ENCODE measurements at regions not wholly inside any gene's neighbourhood (a gene's known extent, or its start where the extent isn't known, plus 50 kb on each side); places are given as distances from the start of the nearest gene placed in this dataset.

DNA sequence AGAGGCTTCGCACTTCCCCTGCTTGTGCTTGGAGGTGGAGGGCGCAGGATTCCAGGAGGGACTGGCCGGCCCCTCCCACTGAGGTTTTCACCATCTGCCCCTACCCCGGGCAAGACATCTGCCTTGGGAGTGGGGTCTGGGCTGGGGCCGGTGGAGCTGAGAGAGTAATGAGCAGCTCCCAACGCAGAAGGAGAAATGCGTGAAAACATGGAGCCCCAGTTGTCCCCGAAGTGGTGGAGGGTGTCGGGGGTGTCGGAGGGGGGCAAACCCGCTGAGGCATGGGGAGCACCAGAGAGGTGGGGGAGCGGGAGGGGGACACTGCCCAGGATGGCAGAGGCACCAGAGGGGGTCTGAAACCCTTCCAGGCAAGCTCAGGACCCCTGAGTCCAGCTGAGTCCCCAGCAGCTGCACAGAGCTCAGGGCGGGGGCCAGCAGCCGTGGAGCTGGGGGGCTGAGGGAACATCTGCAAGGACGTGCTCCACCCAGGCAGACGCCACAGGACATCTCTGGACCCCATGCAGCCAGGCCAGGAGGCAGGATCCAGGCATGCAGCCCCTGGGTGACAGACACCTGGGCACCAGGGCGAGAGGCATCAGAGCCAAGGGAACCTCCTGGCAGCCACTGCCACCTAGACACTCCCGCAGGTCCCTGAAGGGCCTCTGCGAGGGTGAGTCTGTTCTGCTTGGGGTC lies 110.6 kb downstream of the SIK1 start:
- DNase-seq = no peak

DNA sequence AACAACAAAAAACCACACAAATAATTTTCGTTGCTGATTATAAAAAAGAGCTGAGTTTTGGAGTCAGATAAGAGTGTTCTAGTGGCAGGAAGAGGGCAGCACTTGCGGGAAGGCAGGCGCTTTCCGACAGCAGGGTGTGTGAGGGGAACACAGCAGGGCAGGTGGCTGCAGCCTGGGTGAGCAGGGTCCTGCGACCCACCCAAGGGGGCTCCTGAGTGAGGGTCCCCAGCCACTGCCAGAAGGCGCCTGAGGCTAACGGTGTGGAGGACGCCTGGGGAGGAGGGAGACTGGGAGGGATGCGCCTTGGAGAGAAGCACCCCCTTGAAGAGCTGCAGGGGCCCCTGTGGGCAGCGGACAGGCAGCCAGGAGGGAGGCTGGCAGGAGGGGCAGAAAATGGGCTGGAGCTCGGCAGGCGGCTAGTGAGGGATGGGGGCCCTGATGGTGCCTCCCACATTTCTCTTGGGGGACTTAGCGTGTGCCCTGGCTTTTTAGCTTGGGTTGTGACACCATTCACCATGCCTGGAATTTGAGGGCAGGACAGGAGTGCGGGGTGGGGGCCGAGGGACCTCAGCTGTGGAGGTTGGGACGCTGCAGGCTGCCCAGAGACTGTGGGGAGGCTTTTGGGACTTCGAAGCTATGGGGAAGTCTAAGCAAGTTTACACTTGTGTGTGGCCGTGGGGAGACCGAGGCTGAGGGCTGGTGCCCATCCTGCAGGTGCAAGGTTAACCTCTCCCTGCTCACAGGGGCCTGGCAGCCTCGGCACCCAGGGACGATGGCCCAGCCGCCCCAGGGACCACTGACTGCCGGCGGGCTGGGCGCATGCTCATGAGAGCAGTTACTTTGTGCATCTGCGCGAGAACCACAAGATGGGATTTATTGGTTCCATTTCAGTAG lies 111.4 kb downstream of the SIK1 start:
- DNase-seq = peak in 1 of 4 experiments; percentile 6

DNA sequence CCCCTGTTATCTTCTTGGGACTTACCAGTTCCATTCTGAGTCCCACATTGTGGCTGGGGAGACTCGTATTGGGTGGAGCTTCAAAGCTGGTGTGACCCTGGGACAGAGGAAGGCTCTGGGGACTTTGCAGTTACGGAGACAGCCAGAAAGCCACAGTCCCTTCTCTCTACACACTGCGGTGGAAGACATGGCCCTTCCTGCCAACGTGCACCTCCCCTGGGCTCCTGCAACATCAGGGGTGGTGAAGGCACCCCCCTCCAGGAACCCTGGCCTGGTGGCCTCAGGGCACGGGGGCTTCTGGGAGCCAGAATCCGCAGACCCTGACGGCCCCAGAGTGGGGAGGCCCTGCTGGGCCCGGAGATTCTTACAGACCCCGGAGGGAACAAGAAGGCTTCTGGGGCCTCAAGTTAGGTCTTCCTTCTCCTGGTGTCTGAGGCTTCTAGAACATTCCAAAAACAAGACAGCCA lies 113.0 kb downstream of the SIK1 start:
- DNase-seq = no peak

DNA sequence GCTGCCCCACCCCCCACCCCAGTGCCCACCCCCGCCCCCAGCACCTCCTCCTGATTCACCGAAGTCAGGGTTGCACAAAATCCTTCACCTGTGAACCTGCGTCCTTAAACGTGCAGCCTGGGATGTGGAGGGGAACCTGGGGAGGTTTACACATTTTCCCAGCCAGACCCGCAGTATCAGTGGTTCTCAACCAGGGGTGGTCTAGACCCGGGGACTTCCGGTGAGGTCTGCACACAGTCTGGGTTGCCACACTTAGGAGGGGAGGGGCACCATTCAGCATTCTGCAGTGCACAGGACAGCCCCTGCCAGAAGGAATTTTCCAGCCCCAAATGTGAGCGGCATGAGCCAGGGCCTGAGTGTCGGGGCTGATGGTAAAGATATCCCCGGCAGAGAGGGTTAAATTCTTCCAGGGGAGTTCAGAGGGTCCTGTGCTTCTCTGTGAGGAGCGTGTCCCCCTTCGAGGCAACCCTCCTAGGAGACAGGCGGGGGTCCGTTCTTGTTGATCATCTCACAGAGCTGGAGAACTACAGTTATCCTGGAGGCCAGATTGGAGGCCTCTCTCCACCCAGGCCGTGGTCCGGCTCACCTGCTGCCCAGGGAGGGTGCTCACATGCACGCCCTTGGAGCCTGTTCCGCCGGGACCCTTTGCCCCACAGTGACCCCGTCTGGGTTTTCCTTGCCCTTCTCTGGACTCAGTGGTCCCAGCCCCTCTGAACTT lies 113.6 kb downstream of the SIK1 start:
- no peak for DNase-seq

GRCh38 chr21:43312751-43313169 lies 114.2 kb downstream of the SIK1 start:
- no peak for DNase-seq

DNA sequence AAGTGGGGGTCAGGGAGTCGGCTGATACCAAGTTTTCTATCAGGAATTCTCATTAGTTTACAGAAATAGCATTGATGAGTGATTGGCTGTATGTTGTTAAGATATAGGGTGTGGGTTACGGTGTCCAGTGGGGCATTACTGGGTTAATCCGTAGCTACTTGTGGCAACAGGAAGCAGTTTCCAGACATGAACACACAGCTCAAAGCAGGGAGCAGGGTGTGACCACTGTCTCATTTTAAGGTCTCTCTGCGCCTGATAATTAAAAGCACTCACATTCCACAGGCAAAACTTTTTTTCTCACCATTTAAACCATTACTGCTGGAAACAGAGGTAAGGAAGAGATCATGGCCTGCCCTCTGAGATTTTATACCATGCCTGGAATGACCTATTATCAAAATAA lies 114.9 kb downstream of the SIK1 start:
- DNase-seq = no peak

DNA sequence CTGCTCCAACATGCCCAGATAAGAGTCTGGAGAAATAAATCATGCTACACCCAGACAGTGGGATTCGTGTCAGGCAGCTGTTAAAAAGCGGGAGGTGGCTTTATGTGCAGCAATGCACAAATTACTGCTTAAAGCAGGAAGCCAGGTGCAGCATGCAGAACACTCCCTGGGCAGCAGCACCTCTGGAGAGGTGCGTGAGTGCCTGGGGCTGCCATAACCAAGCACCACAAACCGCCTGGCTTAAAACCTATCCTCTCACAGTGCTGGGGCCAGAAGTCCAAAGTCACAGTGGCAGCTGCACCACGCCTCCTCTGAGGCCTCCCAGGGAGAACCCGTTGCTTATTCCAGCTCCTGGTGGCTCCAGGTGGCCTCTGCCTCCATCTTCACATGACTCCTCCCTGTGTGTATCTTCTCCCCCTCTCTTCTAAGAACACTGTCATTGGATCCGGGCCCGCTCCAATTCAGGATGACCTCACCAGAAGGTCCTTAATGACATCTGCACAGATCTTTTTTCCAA lies 115.6 kb downstream of the SIK1 start:
- no peak for DNase-seq

DNA sequence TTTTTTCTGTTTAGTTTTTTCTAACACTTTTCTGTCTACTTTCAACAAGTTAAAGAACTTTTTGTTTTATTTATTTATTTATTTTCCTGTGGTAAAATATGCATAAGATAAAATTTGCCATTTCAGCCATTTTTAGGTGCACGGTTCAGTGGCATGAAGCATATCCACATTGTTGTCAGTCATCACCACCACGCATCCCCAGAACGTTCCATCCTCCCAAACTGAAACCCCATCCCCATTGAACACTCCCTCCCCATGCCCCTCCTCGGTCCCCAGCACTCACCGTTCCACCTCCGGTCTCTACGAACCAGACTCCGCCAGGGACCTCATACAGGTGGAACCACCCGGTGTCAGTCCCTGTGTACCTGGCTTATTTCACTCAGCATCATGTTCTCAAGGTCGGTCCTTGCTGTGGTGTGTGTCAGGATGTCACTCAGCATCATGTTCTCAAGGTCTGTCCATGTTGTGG lies 118.1 kb downstream of the SIK1 start:
- no peak for DNase-seq

- DNase-seq = no peak
These were observed 118.7 kb downstream of the SIK1 start for GRCh38 chr21:43308101-43308814.

- DNase-seq = no peak
These were observed 119.3 kb downstream of the SIK1 start for GRCh38 chr21:43307677-43308070.

DNA sequence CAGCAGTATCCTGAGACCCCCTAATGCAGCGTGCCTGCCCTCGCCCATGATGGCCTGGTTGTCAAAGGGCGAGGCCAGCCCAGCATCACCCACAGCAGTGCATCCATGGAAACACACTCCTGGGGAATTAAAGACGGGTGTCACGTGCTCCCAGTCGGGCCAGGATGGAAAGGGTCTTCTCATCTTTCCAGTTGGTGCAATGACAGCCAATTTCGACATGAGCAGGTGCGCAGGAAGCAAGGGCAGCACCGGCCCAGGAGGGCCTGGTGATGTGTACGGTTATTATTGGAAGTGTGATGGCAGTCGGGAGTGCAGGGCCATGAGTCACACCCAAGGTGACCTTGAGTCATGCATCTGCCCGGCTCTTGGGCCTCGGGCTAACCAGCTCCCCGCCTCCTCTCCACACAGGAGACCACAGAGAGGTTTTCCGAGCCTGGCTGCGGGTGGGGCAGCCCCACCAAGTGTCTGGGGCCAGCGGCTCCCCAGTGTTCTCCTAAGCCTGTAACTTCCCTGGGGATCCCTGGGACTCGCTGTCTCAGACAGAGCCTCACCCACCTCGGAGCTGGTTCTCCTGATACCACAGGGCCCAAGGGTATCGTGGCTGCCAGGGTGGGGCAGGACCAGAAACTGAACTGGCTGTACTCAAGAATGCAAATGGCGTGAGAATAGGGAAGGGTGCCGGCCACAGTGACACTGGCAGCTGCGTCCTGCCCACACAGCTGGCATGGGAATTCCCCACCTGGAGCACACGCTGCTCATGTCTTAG lies 119.8 kb downstream of the SIK1 start:
- DNase-seq = no peak

GRCh38 chr21:43306391-43306790 lies 120.5 kb downstream of the SIK1 start:
- no peak for DNase-seq

GRCh38 chr21:43305811-43306311 lies 121.1 kb downstream of the SIK1 start:
- DNase-seq = no peak

DNA sequence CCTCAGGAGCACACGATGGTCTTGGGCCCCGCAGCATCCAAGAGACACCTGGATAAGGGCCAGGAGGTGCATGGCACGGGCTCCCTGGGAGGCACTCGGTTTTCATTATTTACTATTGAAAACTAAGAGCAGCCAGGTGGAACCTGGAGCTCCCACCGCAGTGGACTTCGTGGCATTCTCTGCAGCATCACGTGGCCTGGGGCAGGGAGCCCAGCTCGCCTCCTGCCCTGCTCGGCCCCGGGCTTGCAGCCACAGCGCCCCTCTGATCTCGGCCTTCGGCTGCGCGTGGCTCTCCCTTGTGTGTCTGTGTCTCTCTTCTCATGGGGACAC lies 121.6 kb downstream of the SIK1 start:
- DNase-seq = no peak

GRCh38 chr21:43304621-43305335 lies 122.2 kb downstream of the SIK1 start:
- DNase-seq = no peak

- no peak for DNase-seq
These were observed 122.7 kb downstream of the SIK1 start for GRCh38 chr21:43304206-43304605.

DNA sequence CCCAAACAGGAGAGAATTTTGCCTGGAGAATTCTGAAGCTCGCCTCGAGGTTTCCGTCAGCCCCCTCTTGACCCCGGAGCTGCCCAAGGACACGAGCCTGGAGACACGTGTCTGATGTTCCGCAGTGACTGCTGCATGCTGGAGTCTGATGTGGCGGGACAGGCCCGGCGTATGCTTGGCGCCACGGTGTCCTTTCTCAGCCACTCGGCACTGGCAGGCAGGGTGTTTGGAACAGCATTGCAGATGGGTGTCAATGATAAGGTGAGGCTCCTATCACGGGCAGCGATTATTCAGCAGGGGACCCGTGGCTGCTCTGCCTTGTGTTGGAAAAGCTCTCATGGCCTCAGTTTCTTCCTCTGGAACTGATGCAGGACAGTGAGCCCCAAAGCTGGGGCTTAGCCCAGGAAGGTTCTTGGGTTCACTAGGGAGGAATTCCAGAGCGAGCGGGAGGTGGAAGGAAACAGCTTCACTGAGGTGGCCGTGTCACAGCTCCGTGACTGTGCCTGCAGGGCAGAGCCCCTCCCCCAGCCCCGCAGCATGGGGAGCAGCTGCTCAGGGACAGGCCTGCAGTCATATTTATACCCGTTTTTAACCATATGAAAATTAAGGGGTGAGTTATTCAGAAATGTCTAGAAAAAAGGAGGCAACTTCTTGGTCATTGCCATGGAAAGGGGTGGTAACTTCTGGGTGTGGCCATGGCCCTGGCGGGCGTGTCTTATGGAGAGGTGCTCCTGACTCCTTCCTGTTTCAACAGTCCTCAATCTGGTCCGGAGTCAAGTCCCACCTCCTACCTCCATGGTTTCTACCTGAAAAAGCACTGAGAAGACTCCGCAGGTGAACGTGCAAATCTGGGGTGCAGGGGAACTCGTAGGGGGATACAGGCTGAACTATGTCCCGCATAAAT lies 123.4 kb downstream of the SIK1 start:
- no peak for DNase-seq

GRCh38 chr21:43302769-43303168 lies 124.2 kb downstream of the SIK1 start:
- DNase-seq = no peak

GRCh38 chr21:43302062-43302700 lies 124.8 kb downstream of the SIK1 start:
- no peak for DNase-seq
